ENCODE measurements at regions not wholly inside any gene's neighbourhood (a gene's known extent, or its start where the extent isn't known, plus 50 kb on each side); places are given as distances from the start of the nearest gene placed in this dataset.

- Mint-ChIP-seq H3K27ac (no peak overlapping the region), H3K4me1 (no peaks in the 10 kb centered on the region), H3K4me3 (no peak overlapping the region), H3K9me3 (ENCODE audit: insufficient read depth) (no peaks in the 10 kb centered on the region), H3K27me3 (peaks cover 18% of the 10 kb centered on the region)
- no peak overlapping the region for H3K27ac ChIP-seq (ENCODE audit: low read length in 2 of 2)
- no peak overlapping the region for H3K4me3 ChIP-seq (ENCODE audit: control extremely low read depth in 1 of 5, extremely low read depth in 1 of 5, insufficient read depth in 1 of 5, low read depth in 2 of 5, low read length in 4 of 5)
- CTCF ChIA-PET: interaction anchor here (0.7 to 1.5 kb wide), 2 partner anchors 9 to 570 kb away, joined by 3 to 5 read pairs; no protein-coding TSS in a partner anchor
- H3K4me1 ChIP-seq (ENCODE audit: control insufficient read depth in 2 of 2, insufficient read depth in 2 of 2, low read length in 2 of 2): no peaks in the 10 kb centered on the region
- DNase-seq: no peak
- no peak overlapping the region for H3K4me2 ChIP-seq (replicated peaks; ENCODE audit: low read depth, low read length, poor library complexity, severe bottlenecking)
- no peaks in the 10 kb centered on the region for H3K9me3 ChIP-seq (ENCODE audit: control extremely low read depth in 1 of 3, control insufficient read depth in 2 of 3, insufficient read depth in 1 of 3, low read length in 2 of 3)
- H2AFZ ChIP-seq (ENCODE audit: insufficient read depth, low read depth, low read length, poor library complexity, severe bottlenecking): no peak overlapping the region
- POLR2A ChIA-PET: no interaction called here
- no peak for TF ChIP-seq CTCF (IDR thresholded peaks at IDR 0.05)
- TF ChIP-seq EZH2 (IDR thresholded peaks at IDR 0.05; ENCODE audit: borderline replicate concordance, insufficient read depth, low read depth, low read length, poor library complexity, severe bottlenecking): no peak
- H3K79me2 ChIP-seq (ENCODE audit: control insufficient read depth, insufficient read depth, low read length): no peaks in the 10 kb centered on the region
- H3K27me3 ChIP-seq (replicated peaks in 1 of 4; ENCODE audit: control extremely low read depth in 1 of 4, control insufficient read depth in 3 of 4, insufficient read depth in 4 of 4, low read length in 3 of 4): peaks cover 0 to 5% (median 0%) of the 10 kb centered on the region in 4 experiments
- ATAC-seq (ENCODE audit: low read depth): no peak
- intact Hi-C loops (cut with micrococcal nuclease): no loop called here
- H3K36me3 ChIP-seq (replicated peaks in 1 of 2; ENCODE audit: control extremely low read depth in 1 of 2, control insufficient read depth in 1 of 2, extremely low read depth in 1 of 2, insufficient read depth in 2 of 2, low read length in 1 of 2): no peaks in the 10 kb centered on the region
- 89% methylated on average over 3 of the region's 5 CpGs for WGBS (ENCODE audit: insufficient coverage)
- H4K20me1 ChIP-seq (ENCODE audit: control insufficient read depth, insufficient read depth, low read length, poor library complexity, severe bottlenecking): no peaks in the 10 kb centered on the region
- no peak overlapping the region for H3K9ac ChIP-seq (ENCODE audit: low read length)
Measured at GRCh38 chr10:86594535-86594934, 59.8 kb upstream of the OPN4 start.

- Mint-ChIP-seq H3K4me3 (no peak overlapping the region), H3K9me3 (ENCODE audit: insufficient read depth) (no peaks in the 10 kb centered on the region), H3K27me3 (peaks cover 18% of the 10 kb centered on the region), H3K27ac (no peak overlapping the region), H3K4me1 (no peaks in the 10 kb centered on the region)
- Histone ChIP-seq H3K79me2 (ENCODE audit: control insufficient read depth, insufficient read depth, low read length) (no peaks in the 10 kb centered on the region), H4K20me1 (ENCODE audit: control insufficient read depth, insufficient read depth, low read length, poor library complexity, severe bottlenecking) (no peaks in the 10 kb centered on the region), H3K27ac (ENCODE audit: low read length in 2 of 2) (no peak overlapping the region), H2AFZ (ENCODE audit: insufficient read depth, low read depth, low read length, poor library complexity, severe bottlenecking) (no peak overlapping the region), H3K4me3 (ENCODE audit: control extremely low read depth in 1 of 5, extremely low read depth in 1 of 5, insufficient read depth in 1 of 5, low read depth in 2 of 5, low read length in 4 of 5) (no peak overlapping the region), H3K27me3 (replicated peaks in 1 of 4; ENCODE audit: control extremely low read depth in 1 of 4, control insufficient read depth in 3 of 4, insufficient read depth in 4 of 4, low read length in 3 of 4) (peaks cover 0 to 5% (median 0%) of the 10 kb centered on the region in 4 experiments), H3K36me3 (replicated peaks in 1 of 2; ENCODE audit: control extremely low read depth in 1 of 2, control insufficient read depth in 1 of 2, extremely low read depth in 1 of 2, insufficient read depth in 2 of 2, low read length in 1 of 2) (no peaks in the 10 kb centered on the region), H3K9ac (ENCODE audit: low read length) (no peak overlapping the region), H3K4me1 (ENCODE audit: control insufficient read depth in 2 of 2, insufficient read depth in 2 of 2, low read length in 2 of 2) (no peaks in the 10 kb centered on the region), H3K9me3 (ENCODE audit: control extremely low read depth in 1 of 3, control insufficient read depth in 2 of 3, insufficient read depth in 1 of 3, low read length in 2 of 3) (no peaks in the 10 kb centered on the region), H3K4me2 (replicated peaks; ENCODE audit: low read depth, low read length, poor library complexity, severe bottlenecking) (no peak overlapping the region)
- TF ChIP-seq EZH2 (IDR thresholded peaks at IDR 0.05; ENCODE audit: borderline replicate concordance, insufficient read depth, low read depth, low read length, poor library complexity, severe bottlenecking): no peak
- no peak for TF ChIP-seq CTCF (IDR thresholded peaks at IDR 0.05)
- POLR2A ChIA-PET: no interaction called here
- DNase-seq (no peak), ATAC-seq (ENCODE audit: low read depth) (no peak)
- CTCF ChIA-PET: interaction anchor here (1.5 kb wide), 1 partner anchor 10 kb away, joined by 5 read pairs; no protein-coding TSS in a partner anchor
- intact Hi-C loops (cut with micrococcal nuclease): no loop called here
- WGBS (ENCODE audit: insufficient coverage): 100% methylated on average over 3 of the region's 5 CpGs
Measured at GRCh38 chr10:86595496-86595895, 58.9 kb upstream of the OPN4 start.

All from B cell (primary cell).